ENCODE measurements at regions not wholly inside any gene's neighbourhood (a gene's known extent, or its start where the extent isn't known, plus 50 kb on each side); places are given as distances from the start of the nearest gene placed in this dataset.

DNA sequence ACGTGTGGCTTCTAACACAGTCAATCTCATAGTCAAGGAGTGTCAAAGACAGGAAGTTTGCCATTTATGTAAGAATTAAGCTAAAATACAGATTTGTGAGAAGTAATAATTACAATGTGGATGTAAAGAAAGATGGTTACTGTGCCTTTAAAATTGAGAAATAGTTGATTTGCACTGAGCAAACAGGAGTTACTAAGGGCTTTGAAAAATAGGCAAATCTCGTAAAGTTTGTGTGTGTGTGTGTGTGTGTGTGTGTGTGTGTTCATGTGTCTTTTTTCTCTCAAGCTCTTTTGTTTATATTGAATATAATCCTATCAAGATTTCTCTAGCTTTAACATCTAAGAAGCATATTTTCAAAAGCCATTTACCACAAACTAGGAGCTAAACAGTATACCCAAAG, 2284.5 kb downstream of the LRRC4C start:
- Histone ChIP-seq H3K36me3 (ENCODE audit: control insufficient read depth, insufficient read depth, low read length) (no peaks in the 10 kb centered on the region), H3K4me3 (ENCODE audit: low read depth in 2 of 2, low read length in 2 of 2) (no peak overlapping the region), H3K9me3 (ENCODE audit: control insufficient read depth, insufficient read depth, low read depth, low read length) (no peaks in the 10 kb centered on the region), H3K4me1 (ENCODE audit: control insufficient read depth, insufficient read depth, low read length) (no peaks in the 10 kb centered on the region), H3K27me3 (ENCODE audit: control insufficient read depth, insufficient read depth, low read length) (no peaks in the 10 kb centered on the region), H3K27ac (ENCODE audit: low read length) (no peak overlapping the region)
- POLR2A ChIA-PET = no interaction called here
- no peak for DNase-seq (ENCODE audit: low read depth, low spot score)
- no peak for ATAC-seq
- TF ChIP-seq CTCF (IDR thresholded peaks at IDR 0.05) = no peak
- TF ChIP-seq, protein P1, sequence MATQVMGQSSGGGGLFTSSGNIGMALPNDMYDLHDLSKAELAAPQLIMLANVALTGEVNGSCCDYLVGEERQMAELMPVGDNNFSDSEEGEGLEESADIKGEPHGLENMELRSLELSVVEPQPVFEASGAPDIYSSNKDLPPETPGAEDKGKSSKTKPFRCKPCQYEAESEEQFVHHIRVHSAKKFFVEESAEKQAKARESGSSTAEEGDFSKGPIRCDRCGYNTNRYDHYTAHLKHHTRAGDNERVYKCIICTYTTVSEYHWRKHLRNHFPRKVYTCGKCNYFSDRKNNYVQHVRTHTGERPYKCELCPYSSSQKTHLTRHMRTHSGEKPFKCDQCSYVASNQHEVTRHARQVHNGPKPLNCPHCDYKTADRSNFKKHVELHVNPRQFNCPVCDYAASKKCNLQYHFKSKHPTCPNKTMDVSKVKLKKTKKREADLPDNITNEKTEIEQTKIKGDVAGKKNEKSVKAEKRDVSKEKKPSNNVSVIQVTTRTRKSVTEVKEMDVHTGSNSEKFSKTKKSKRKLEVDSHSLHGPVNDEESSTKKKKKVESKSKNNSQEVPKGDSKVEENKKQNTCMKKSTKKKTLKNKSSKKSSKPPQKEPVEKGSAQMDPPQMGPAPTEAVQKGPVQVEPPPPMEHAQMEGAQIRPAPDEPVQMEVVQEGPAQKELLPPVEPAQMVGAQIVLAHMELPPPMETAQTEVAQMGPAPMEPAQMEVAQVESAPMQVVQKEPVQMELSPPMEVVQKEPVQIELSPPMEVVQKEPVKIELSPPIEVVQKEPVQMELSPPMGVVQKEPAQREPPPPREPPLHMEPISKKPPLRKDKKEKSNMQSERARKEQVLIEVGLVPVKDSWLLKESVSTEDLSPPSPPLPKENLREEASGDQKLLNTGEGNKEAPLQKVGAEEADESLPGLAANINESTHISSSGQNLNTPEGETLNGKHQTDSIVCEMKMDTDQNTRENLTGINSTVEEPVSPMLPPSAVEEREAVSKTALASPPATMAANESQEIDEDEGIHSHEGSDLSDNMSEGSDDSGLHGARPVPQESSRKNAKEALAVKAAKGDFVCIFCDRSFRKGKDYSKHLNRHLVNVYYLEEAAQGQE (IDR thresholded peaks at IDR 0.05; ENCODE audit: insufficient read depth in 1 of 2, low read depth in 2 of 2, low read length in 1 of 2) = no peak
- no peak for TF ChIP-seq TCF7L2 (IDR thresholded peaks at IDR 0.05; ENCODE audit: low read depth, low read length)
- no peak for TF ChIP-seq POLR2AphosphoS5 (IDR thresholded peaks at IDR 0.05; ENCODE audit: low read depth, low read length)
- no peak for TF ChIP-seq SIN3A (IDR thresholded peaks at IDR 0.05; ENCODE audit: borderline replicate concordance, insufficient read depth, low read depth, low read length)
- intact Hi-C loops (cut with micrococcal nuclease; ENCODE audit: unreplicated experiment) = no loop called here
- no TSS peak for BruUV-seq (replicated peaks)
- CTCF ChIA-PET = no interaction called here
- in situ Hi-C loops (cut with HindIII; ENCODE audit: low pct_unique_long_range_greater_than_20kb, low sequenced_read_pairs) = no loop called here

DNA sequence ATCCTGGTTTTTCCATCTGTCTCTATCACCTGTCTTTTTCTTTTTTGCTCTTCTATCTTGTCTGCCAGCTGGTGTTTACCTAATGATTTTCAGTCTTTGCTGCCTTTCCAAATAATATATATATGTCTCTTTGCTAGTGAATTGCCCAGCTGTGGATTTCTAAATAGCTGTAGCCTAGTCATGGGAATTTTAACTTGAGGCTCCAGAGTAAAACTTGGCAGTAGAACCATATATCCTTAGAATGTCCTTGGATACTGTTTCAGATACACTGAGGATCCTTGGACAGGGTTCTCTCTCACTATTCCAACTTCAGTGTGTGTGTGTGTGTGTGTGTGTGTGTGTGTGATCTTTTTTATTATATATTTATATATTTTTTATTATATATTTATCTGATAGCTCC, 2285.3 kb downstream of the LRRC4C start:
- no peaks in the 10 kb centered on the region for H3K9me3 ChIP-seq (ENCODE audit: control insufficient read depth, insufficient read depth, low read depth, low read length)
- H3K27ac ChIP-seq (ENCODE audit: low read length) = no peak overlapping the region
- POLR2A ChIA-PET = no interaction called here
- CTCF ChIA-PET = no interaction called here
- intact Hi-C loops (cut with micrococcal nuclease; ENCODE audit: unreplicated experiment) = no loop called here
- no peaks in the 10 kb centered on the region for H3K4me1 ChIP-seq (ENCODE audit: control insufficient read depth, insufficient read depth, low read length)
- no peak overlapping the region for H3K4me3 ChIP-seq (ENCODE audit: low read depth in 2 of 2, low read length in 2 of 2)
- no peak for ATAC-seq
- TF ChIP-seq SIN3A (IDR thresholded peaks at IDR 0.05; ENCODE audit: borderline replicate concordance, insufficient read depth, low read depth, low read length) (no peak), TCF7L2 (IDR thresholded peaks at IDR 0.05; ENCODE audit: low read depth, low read length) (no peak), POLR2AphosphoS5 (IDR thresholded peaks at IDR 0.05; ENCODE audit: low read depth, low read length) (no peak), CTCF (IDR thresholded peaks at IDR 0.05) (no peak)
- TF ChIP-seq, protein P1 (IDR thresholded peaks at IDR 0.05; ENCODE audit: insufficient read depth in 1 of 2, low read depth in 2 of 2, low read length in 1 of 2) = no peak
- H3K27me3 ChIP-seq (ENCODE audit: control insufficient read depth, insufficient read depth, low read length) = no peaks in the 10 kb centered on the region
- H3K36me3 ChIP-seq (ENCODE audit: control insufficient read depth, insufficient read depth, low read length) = no peaks in the 10 kb centered on the region
- no TSS peak for BruUV-seq (replicated peaks)
- no peak for DNase-seq (ENCODE audit: low read depth, low spot score)
- in situ Hi-C loops (cut with HindIII; ENCODE audit: low pct_unique_long_range_greater_than_20kb, low sequenced_read_pairs) = no loop called here

All from Panc1 (cell line).